ENCODE measurements at regions not wholly inside any gene's neighbourhood (a gene's known extent, or its start where the extent isn't known, plus 50 kb on each side); places are given as distances from the start of the nearest gene placed in this dataset.
"Not testable (repeated sequence)": the region's sequence is repeated elsewhere in the genome, so short reads cannot be mapped to it uniquely, and the experiment has no call there.

DNA sequence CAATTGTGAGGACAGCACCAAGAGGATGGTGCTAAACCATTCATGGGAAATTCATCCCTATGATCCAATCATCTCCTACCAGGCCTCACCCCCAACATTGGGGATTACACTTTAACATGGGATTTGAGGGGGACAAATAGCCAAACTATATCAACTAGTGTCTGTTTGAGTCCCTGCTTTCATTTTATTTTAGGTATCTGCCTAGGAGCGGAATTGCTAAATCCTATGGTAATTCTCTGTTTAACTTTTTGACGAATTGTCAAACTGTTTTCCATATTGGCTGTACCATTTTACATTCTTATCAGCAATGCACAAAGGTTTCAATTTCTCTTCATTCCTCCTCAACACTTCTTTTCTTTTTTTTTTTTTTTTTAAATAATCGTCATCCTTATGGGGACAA is 318.4 kb upstream of the NRP1 start:
- no peaks in the 10 kb centered on the region for H3K36me3 ChIP-seq (ENCODE audit: control insufficient read depth in 3 of 3, insufficient read depth in 2 of 3, low read depth in 1 of 3, low read length in 3 of 3)
- no peaks in the 10 kb centered on the region for H3K27me3 ChIP-seq (ENCODE audit: control insufficient read depth in 3 of 3, insufficient read depth in 3 of 3, low read length in 3 of 3)
- no peaks in the 10 kb centered on the region for H3K4me1 ChIP-seq (ENCODE audit: control insufficient read depth in 3 of 3, insufficient read depth in 2 of 3, low read depth in 1 of 3, low read length in 2 of 3)
- no peak overlapping the region for H3K4me3 ChIP-seq (ENCODE audit: low read depth in 1 of 3, low read length in 3 of 3)
- WGBS, 3 donors, result 88 to 93% (median 89%) methylated on average over 3 of the region's 3 CpGs
- FAIRE-seq (no peak), DNase-seq (no peak)
- H3K27ac ChIP-seq (ENCODE audit: low read depth in 1 of 3, low read length in 2 of 3), result no peak overlapping the region
- peaks cover 0 to 7% of the 10 kb centered on the region in 2 donors for H3K9me3 ChIP-seq (ENCODE audit: control insufficient read depth in 2 of 2, insufficient read depth in 1 of 2, low read depth in 1 of 2, low read length in 1 of 2)

DNA sequence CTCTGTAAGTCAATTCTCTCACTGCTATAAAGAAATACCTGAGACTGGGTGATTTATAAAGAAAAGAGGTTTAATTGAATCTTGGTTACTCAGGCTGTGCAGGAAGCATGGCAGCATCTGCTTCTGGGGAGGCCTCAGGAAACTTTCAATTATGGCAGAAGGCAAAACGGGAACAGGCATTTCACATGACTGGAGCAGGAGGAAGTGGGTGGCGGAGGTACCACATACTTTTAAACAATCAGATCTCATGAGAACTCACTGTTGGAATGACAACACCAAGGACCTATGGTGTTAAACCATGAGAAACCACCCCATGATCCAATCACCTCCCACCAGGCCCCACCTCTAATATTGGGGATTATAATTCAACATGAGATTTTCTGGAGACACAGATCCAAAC is 315.7 kb upstream of the NRP1 start:
- FAIRE-seq; H3K9me3 ChIP-seq (ENCODE audit: control insufficient read depth in 2 of 2, insufficient read depth in 1 of 2, low read depth in 1 of 2, low read length in 1 of 2); H3K27me3 ChIP-seq (ENCODE audit: control insufficient read depth in 3 of 3, insufficient read depth in 3 of 3, low read length in 3 of 3); H3K27ac ChIP-seq (ENCODE audit: low read depth in 1 of 3, low read length in 2 of 3); H3K4me1 ChIP-seq (ENCODE audit: control insufficient read depth in 3 of 3, insufficient read depth in 2 of 3, low read depth in 1 of 3, low read length in 2 of 3); H3K36me3 ChIP-seq (ENCODE audit: control insufficient read depth in 3 of 3, insufficient read depth in 2 of 3, low read depth in 1 of 3, low read length in 3 of 3); DNase-seq; H3K4me3 ChIP-seq (ENCODE audit: low read depth in 1 of 3, low read length in 3 of 3): not testable (repeated sequence)
- WGBS, 3 donors, result 66 to 80% (median 73%) methylated on average over 2 of the region's 2 CpGs

DNA sequence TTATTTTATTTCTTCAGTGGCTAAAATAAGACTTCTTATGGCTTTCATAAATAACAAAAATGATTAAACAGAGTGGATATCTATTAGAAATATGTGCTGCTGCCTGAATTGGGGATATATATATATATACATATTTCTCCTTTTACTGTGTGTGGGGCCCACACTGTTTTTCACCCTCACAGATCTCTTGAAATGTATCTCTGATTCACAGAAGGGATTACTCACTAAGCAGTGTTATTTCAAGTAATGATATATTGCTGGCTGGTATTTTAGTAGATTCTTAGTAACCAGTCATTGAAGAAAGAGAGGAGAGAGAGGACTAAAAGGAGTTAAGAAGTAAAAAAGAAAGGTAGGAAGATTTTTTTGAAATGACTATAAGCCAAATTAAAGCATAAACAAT is 308.6 kb upstream of the NRP1 start:
- FAIRE-seq, result no peak
- Histone ChIP-seq H3K27me3 (ENCODE audit: control insufficient read depth in 3 of 3, insufficient read depth in 3 of 3, low read length in 3 of 3) (no peaks in the 10 kb centered on the region), H3K4me1 (ENCODE audit: control insufficient read depth in 3 of 3, insufficient read depth in 2 of 3, low read depth in 1 of 3, low read length in 2 of 3) (no peaks in the 10 kb centered on the region), H3K27ac (ENCODE audit: low read depth in 1 of 3, low read length in 2 of 3) (no peak overlapping the region), H3K36me3 (ENCODE audit: control insufficient read depth in 3 of 3, insufficient read depth in 2 of 3, low read depth in 1 of 3, low read length in 3 of 3) (no peaks in the 10 kb centered on the region), H3K9me3 (ENCODE audit: control insufficient read depth in 2 of 2, insufficient read depth in 1 of 2, low read depth in 1 of 2, low read length in 1 of 2) (peaks cover 0 to 1% of the 10 kb centered on the region in 2 donors), H3K4me3 (ENCODE audit: low read depth in 1 of 3, low read length in 3 of 3) (no peak overlapping the region)
- DNase-seq, result no peak

DNA sequence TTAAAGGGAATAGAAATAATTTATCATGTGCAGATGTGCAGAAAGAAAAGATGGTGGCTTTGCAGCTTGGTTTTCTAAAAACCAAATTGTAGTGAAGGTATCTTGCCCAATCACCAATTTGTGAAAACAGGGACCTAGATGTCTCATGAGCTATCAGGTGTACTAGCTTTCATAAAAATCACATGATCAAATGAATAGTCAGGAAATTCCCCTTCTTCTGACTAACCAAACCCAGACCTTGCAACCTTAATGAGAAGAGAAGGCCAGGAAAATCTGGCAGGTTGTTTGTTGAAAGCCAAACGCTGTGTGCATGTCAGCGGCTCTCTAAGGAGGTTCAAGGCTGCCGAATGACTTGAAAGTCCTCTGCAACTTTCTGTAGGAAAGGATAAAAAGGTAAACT is 304.4 kb upstream of the NRP1 start:
- no peak for FAIRE-seq
- WGBS, 3 donors, result 82 to 89% (median 88%) methylated on average over 3 of the region's 3 CpGs

DNA sequence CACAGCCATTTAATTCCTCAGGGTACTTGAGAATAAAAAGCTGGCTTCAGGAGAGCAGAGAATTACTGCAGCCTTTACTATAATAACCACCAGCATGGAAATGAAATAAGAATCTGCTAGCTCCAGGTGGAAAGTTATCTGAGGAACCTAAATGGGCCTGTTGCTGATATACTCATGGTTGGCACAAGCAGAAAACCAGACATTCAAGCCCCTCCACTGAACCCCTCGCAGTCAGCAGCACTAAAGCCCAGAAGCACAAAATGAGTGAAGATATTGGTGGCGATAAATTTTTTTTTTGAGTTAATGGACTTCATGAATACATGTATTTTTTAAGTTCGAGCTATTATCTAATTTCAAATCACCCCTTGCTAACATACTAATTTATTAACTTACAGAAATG is 303.9 kb upstream of the NRP1 start:
- H3K4me3 ChIP-seq (ENCODE audit: low read depth in 1 of 3, low read length in 3 of 3), result no peak overlapping the region
- FAIRE-seq (no peak), DNase-seq (no peak)
- H3K27me3 ChIP-seq (ENCODE audit: control insufficient read depth in 3 of 3, insufficient read depth in 3 of 3, low read length in 3 of 3), result no peaks in the 10 kb centered on the region
- 85 to 93% (median 91%) methylated on average over 3 of the region's 3 CpGs for WGBS, 3 donors
- no peak overlapping the region for H3K27ac ChIP-seq (ENCODE audit: low read depth in 1 of 3, low read length in 2 of 3)
- H3K9me3 ChIP-seq (ENCODE audit: control insufficient read depth in 2 of 2, insufficient read depth in 1 of 2, low read depth in 1 of 2, low read length in 1 of 2), result peaks cover 0 to 6% of the 10 kb centered on the region in 2 donors
- no peaks in the 10 kb centered on the region for H3K4me1 ChIP-seq (ENCODE audit: control insufficient read depth in 3 of 3, insufficient read depth in 2 of 3, low read depth in 1 of 3, low read length in 2 of 3)
- H3K36me3 ChIP-seq (ENCODE audit: control insufficient read depth in 3 of 3, insufficient read depth in 2 of 3, low read depth in 1 of 3, low read length in 3 of 3), result no peaks in the 10 kb centered on the region

More for the DNA sequence above, 304.4 kb upstream of the NRP1 start:
- no peaks in the 10 kb centered on the region for H3K4me1 ChIP-seq (ENCODE audit: control insufficient read depth in 3 of 3, insufficient read depth in 2 of 3, low read depth in 1 of 3, low read length in 2 of 3)
- peaks cover 0 to 6% of the 10 kb centered on the region in 2 donors for H3K9me3 ChIP-seq (ENCODE audit: control insufficient read depth in 2 of 2, insufficient read depth in 1 of 2, low read depth in 1 of 2, low read length in 1 of 2)
- no peak for DNase-seq
- no peaks in the 10 kb centered on the region for H3K36me3 ChIP-seq (ENCODE audit: control insufficient read depth in 3 of 3, insufficient read depth in 2 of 3, low read depth in 1 of 3, low read length in 3 of 3)
- no peak overlapping the region for H3K27ac ChIP-seq (ENCODE audit: low read depth in 1 of 3, low read length in 2 of 3)
- no peaks in the 10 kb centered on the region for H3K27me3 ChIP-seq (ENCODE audit: control insufficient read depth in 3 of 3, insufficient read depth in 3 of 3, low read length in 3 of 3)
- no peak overlapping the region for H3K4me3 ChIP-seq (ENCODE audit: low read depth in 1 of 3, low read length in 3 of 3)

DNA sequence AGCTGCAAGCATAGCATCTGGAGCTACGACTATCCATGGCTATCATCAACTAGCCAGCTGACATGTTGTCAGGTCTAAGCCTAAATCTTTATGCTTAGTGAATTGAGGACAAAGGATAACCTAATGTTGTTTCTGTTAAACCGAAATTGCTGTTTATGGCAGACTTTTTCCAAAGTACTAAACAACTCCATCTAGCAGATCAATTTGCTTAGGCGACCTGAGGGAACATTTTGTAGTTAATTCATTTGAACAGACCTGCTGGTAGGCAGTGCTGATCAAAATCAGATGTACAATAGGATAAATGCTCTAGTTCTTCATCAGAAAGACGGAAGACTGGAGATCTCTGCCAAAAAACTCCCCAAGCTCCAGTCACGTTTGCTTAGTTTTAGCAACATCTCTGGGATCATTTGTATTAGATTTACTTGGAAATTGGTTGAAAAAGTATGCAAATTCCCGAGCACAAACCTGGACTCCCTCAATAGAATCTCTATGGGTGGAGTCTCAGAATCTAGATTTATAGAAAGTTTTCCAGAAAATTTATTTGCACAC is 301.6 kb upstream of the NRP1 start:
- no peak overlapping the region for H3K27ac ChIP-seq (ENCODE audit: low read depth in 1 of 3, low read length in 2 of 3)
- peaks cover 0 to 2% (median 0%) of the 10 kb centered on the region in 3 donors for H3K27me3 ChIP-seq (ENCODE audit: control insufficient read depth in 3 of 3, insufficient read depth in 3 of 3, low read length in 3 of 3)
- no peaks in the 10 kb centered on the region for H3K36me3 ChIP-seq (ENCODE audit: control insufficient read depth in 3 of 3, insufficient read depth in 2 of 3, low read depth in 1 of 3, low read length in 3 of 3)
- peaks cover 0 to 6% of the 10 kb centered on the region in 2 donors for H3K9me3 ChIP-seq (ENCODE audit: control insufficient read depth in 2 of 2, insufficient read depth in 1 of 2, low read depth in 1 of 2, low read length in 1 of 2)
- DNase-seq (no peak), FAIRE-seq (no peak)
- WGBS, 3 donors, result 73 to 82% (median 81%) methylated on average over 6 of the region's 6 CpGs
- H3K4me1 ChIP-seq (ENCODE audit: control insufficient read depth in 3 of 3, insufficient read depth in 2 of 3, low read depth in 1 of 3, low read length in 2 of 3), result no peaks in the 10 kb centered on the region
- H3K4me3 ChIP-seq (ENCODE audit: low read depth in 1 of 3, low read length in 3 of 3), result no peak overlapping the region

DNA sequence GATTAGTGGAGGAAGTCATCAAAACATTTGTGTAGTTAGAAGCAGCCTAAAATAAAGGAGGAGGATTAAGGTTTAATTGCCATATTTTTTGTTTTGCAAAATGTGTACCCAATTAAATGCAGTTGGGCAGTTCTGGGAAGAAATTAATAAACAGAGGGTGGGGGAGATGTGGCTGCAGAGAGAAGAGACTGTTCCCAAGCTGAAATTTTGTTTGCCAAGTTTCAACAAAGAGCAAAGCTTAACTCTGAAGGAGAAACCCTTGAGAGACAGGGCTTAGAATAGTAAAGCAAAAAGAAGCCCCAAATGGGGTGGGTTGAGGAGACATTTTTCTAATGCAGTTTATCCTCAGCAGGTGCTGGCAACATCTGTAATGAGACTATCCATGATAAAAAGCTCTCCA is 298.0 kb upstream of the NRP1 start:
- Histone ChIP-seq H3K9me3 (ENCODE audit: control insufficient read depth in 2 of 2, insufficient read depth in 1 of 2, low read depth in 1 of 2, low read length in 1 of 2) (peaks cover 0 to 6% of the 10 kb centered on the region in 2 donors), H3K4me3 (ENCODE audit: low read depth in 1 of 3, low read length in 3 of 3) (no peak overlapping the region), H3K27ac (ENCODE audit: low read depth in 1 of 3, low read length in 2 of 3) (no peak overlapping the region), H3K4me1 (ENCODE audit: control insufficient read depth in 3 of 3, insufficient read depth in 2 of 3, low read depth in 1 of 3, low read length in 2 of 3) (no peaks in the 10 kb centered on the region), H3K27me3 (ENCODE audit: control insufficient read depth in 3 of 3, insufficient read depth in 3 of 3, low read length in 3 of 3) (peaks cover 0 to 2% (median 0%) of the 10 kb centered on the region in 3 donors), H3K36me3 (ENCODE audit: control insufficient read depth in 3 of 3, insufficient read depth in 2 of 3, low read depth in 1 of 3, low read length in 3 of 3) (no peaks in the 10 kb centered on the region)
- FAIRE-seq (no peak), DNase-seq (no peak)

DNA sequence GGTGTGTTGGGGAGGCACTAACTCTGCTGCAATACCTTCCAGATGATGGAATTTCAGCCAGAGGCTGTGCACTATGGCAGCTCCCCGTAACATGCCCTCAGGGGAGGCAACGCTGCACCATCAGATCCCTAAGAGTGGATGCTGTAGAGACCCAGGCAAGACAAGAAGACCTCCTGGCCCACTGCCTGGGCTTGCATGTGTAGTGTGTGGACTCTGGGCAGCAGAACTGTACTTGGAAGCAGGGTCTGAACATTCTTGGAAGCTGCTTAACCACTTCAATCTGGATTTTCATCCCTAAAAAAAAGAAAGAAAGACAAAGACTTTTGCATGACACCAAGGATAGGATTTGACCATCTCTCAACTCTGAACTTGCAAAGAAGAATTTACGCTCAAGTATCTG is 297.5 kb upstream of the NRP1 start:
- 69 to 88% (median 80%) methylated on average over 3 of the region's 3 CpGs for WGBS, 3 donors

DNA sequence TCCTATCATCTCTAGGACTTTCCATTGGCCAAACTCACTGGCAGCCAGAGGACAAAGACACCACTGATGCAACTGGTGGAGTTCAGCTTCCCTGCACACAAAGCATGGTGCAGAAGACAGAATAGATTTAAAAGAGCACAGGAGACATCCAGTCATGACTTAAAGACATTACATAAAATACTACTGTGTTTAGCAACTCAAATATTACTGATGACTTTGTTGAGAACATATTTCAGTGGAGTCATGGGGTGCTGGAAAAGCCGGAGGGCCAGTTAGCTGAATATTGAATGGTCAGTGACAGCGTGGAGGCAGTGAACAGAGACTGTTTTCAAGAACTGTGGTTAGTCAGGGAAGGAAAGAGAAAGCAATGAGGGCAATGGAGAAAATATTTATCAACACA is 296.3 kb upstream of the NRP1 start:
- no peaks in the 10 kb centered on the region for H3K4me1 ChIP-seq (ENCODE audit: control insufficient read depth in 3 of 3, insufficient read depth in 2 of 3, low read depth in 1 of 3, low read length in 2 of 3)
- H3K4me3 ChIP-seq (ENCODE audit: low read depth in 1 of 3, low read length in 3 of 3), result no peak overlapping the region
- FAIRE-seq, result no peak
- DNase-seq, result no peak
- 80 to 93% (median 85%) methylated on average over 2 of the region's 2 CpGs for WGBS, 3 donors
- no peaks in the 10 kb centered on the region for H3K9me3 ChIP-seq (ENCODE audit: control insufficient read depth in 2 of 2, insufficient read depth in 1 of 2, low read depth in 1 of 2, low read length in 1 of 2)
- no peak overlapping the region for H3K27ac ChIP-seq (ENCODE audit: low read depth in 1 of 3, low read length in 2 of 3)
- H3K27me3 ChIP-seq (ENCODE audit: control insufficient read depth in 3 of 3, insufficient read depth in 3 of 3, low read length in 3 of 3), result peaks cover 0 to 2% (median 0%) of the 10 kb centered on the region in 3 donors
- H3K36me3 ChIP-seq (ENCODE audit: control insufficient read depth in 3 of 3, insufficient read depth in 2 of 3, low read depth in 1 of 3, low read length in 3 of 3), result no peaks in the 10 kb centered on the region

More for the DNA sequence above, 297.5 kb upstream of the NRP1 start:
- no peak overlapping the region for H3K27ac ChIP-seq (ENCODE audit: low read depth in 1 of 3, low read length in 2 of 3)
- DNase-seq (no peak), FAIRE-seq (no peak)
- H3K4me3 ChIP-seq (ENCODE audit: low read depth in 1 of 3, low read length in 3 of 3), result no peak overlapping the region
- H3K36me3 ChIP-seq (ENCODE audit: control insufficient read depth in 3 of 3, insufficient read depth in 2 of 3, low read depth in 1 of 3, low read length in 3 of 3), result no peaks in the 10 kb centered on the region
- peaks cover 0 to 2% of the 10 kb centered on the region in 2 donors for H3K9me3 ChIP-seq (ENCODE audit: control insufficient read depth in 2 of 2, insufficient read depth in 1 of 2, low read depth in 1 of 2, low read length in 1 of 2)
- no peaks in the 10 kb centered on the region for H3K4me1 ChIP-seq (ENCODE audit: control insufficient read depth in 3 of 3, insufficient read depth in 2 of 3, low read depth in 1 of 3, low read length in 2 of 3)
- peaks cover 0 to 2% (median 0%) of the 10 kb centered on the region in 3 donors for H3K27me3 ChIP-seq (ENCODE audit: control insufficient read depth in 3 of 3, insufficient read depth in 3 of 3, low read length in 3 of 3)

Data from small intestine (tissue), 7 donors.